GM12874 (cell line): ENCODE measurements at regions not wholly inside any gene's neighbourhood (a gene's known extent, or its start where the extent isn't known, plus 50 kb on each side); places are given as distances from the start of the nearest gene placed in this dataset.

Experiments used
- TF ChIP-seq, protein P1 (sequence below): IDR thresholded peaks from 2 replicates; pipeline ENCODE4 v1.5.1; 2011; ENCODE audit warnings: low read depth, mild to moderate bottlenecking, control low read depth, low read length, moderate library complexity; ENCODE audit not compliant: insufficient read depth

DNA sequence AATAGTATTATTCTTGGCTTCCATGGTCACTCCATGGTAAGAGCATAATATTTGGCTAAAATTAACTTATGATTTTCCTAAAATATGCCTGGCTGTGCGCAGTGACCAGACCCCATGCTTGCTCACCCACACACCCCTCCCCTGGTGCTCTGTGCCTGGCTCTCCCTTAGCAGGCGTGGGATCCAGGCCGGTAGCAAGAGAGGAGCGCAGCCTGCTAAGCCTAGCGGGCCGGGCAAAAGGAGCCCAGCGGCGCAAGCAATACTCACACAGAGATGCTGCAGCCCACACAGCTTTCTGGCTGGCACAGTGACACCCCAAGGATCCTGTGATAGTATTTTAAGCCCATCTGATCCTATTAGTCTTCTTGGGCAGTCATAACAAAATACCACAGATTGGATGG, 79.8 kb upstream of the EYS start:
- TF ChIP-seq, protein P1, sequence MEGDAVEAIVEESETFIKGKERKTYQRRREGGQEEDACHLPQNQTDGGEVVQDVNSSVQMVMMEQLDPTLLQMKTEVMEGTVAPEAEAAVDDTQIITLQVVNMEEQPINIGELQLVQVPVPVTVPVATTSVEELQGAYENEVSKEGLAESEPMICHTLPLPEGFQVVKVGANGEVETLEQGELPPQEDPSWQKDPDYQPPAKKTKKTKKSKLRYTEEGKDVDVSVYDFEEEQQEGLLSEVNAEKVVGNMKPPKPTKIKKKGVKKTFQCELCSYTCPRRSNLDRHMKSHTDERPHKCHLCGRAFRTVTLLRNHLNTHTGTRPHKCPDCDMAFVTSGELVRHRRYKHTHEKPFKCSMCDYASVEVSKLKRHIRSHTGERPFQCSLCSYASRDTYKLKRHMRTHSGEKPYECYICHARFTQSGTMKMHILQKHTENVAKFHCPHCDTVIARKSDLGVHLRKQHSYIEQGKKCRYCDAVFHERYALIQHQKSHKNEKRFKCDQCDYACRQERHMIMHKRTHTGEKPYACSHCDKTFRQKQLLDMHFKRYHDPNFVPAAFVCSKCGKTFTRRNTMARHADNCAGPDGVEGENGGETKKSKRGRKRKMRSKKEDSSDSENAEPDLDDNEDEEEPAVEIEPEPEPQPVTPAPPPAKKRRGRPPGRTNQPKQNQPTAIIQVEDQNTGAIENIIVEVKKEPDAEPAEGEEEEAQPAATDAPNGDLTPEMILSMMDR: no peak

DNA sequence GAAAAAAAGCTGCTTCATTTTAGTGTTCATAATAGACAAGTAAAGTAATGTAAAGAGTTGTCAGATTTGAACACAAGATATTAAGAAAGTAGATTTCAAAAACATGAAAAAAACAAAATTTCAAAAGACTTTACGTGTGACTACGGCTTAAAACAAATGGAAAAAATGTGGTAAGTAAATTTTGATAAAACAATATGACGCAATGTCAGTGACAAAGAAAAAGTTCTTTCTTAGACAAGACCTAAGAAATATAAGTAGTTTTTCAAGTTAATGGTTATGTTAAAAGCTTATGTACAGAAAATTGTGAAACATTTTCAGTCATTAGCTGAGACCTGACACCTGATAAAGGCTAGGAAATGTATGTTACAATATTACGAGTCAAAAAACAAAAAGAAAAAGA, 73.7 kb upstream of the EYS start:
- TF ChIP-seq, protein P1: no peak

DNA sequence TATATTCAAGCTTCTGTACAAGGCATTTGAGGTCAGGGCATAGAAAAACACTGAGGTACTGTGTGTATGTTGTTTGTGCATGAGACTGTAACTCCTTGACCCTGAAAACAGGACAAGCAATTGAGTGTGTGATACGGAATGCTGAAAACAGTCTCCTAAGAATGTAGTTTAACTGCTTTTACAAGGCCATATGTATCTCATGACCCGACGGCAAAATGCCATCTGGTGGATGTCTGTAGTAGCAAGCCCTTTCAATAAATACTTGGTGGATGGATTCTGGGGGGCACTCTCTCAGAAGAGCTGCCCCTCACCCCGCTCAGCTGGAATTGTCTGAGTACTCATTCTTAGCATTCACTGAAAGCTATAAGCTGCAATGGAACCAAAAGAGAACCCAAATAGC, 69.3 kb upstream of the EYS start:
- TF ChIP-seq, protein P1: no peak

DNA sequence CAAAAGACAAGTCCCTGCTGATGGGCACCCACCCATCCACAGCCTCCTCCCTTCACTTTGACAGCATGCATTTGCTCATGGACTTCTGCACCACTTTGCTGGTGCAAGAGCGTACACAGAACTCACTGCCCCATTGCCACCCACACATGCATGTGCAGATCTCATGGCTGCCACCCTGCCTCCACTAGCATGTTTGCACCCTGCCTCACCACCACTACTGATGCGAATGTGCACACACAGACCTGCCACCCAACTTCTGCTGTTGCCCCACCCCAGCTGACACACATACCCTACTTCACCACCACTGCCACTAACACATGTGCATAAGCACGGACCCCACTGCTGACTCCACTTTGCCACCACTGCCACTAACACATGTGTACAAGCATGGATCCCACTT, 64.9 kb upstream of the EYS start:
- TF ChIP-seq, protein P1: no peak

DNA sequence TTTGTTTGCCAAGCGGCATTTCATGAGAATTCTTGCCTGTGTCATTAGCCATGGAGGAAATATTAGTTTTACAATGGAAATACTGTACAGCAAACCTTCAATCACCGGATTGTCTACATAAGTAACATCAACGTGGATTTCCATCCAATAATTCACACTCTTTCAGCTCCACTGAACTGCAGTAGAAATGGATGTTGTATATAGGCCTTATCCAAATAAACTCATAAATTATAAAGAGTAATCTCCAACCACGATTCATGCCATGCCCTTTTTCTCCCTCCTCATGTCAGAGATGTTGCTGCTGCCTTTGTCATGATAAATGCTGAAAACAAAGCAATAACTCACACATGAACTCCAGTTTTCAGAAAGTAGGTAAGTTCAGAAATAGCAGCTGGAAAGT, 54.9 kb upstream of the EYS start:
- TF ChIP-seq, protein P1: no peak

DNA sequence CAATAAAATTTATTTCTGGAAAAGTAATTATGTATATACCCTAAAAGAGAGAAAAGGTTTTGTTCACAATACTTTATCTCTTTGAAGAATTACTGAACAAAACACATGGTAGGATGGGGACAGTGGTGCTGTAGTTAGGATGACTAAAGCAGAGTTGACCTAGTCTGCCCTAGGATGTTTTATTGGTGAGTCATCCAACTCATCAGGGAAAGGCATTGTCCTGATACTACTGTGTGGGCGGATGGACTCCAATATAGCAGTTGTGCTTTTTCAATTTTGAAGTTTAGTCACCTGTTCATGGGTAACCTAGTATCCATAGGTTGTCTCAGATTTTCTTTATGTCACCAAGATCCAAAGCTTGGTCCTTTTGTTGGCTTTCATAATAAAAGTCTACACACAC, 53.3 kb upstream of the EYS start:
- TF ChIP-seq, protein P1: no peak
